GM12872 (cell line): ENCODE measurements at regions not wholly inside any gene's neighbourhood (a gene's known extent, or its start where the extent isn't known, plus 50 kb on each side); places are given as distances from the start of the nearest gene placed in this dataset.

Experiments
- TF ChIP-seq, protein P1 (sequence below): IDR thresholded peaks from 3 replicates; pipeline ENCODE4 v1.5.1; 2011; ENCODE audit warnings: low read depth, mild to moderate bottlenecking, low read length, moderate library complexity; ENCODE audit not compliant: insufficient read depth

DNA sequence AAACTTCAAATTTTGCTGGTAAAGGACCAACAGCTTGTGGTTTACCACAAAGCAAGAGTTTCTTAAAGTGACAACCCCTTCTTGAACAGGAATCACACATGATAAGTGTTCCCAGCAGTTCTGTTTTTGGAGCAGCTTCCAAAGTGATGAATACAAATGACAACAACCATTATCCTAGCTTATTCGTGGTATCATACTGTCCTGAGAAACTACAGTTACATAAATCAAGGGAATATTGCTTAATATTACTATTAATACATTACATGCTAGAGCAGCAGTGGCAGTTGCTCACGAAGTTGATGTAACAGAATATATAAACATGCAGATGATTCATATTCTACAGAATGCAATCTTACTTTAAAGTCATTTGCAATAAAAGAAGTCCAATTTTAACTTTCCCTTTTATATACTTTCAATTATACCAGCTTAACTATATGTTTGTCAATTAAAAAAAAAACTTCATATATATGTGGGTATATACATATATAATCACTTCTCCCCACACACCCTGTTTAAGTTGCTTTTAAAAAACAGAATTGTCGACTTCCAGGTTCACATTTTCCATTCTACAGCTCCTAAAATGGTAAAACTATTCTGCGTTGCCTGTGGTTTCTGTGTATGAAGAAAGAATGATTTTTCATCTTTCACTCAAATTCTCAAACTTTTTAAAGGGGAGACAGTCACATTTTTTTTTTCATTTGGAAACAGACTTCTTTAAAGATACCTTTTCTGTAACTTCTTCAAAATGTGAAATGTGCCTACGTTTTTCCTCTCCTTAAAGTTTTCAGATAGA lies 713.6 kb downstream of the TDRD15 start:
- TF ChIP-seq, protein P1, sequence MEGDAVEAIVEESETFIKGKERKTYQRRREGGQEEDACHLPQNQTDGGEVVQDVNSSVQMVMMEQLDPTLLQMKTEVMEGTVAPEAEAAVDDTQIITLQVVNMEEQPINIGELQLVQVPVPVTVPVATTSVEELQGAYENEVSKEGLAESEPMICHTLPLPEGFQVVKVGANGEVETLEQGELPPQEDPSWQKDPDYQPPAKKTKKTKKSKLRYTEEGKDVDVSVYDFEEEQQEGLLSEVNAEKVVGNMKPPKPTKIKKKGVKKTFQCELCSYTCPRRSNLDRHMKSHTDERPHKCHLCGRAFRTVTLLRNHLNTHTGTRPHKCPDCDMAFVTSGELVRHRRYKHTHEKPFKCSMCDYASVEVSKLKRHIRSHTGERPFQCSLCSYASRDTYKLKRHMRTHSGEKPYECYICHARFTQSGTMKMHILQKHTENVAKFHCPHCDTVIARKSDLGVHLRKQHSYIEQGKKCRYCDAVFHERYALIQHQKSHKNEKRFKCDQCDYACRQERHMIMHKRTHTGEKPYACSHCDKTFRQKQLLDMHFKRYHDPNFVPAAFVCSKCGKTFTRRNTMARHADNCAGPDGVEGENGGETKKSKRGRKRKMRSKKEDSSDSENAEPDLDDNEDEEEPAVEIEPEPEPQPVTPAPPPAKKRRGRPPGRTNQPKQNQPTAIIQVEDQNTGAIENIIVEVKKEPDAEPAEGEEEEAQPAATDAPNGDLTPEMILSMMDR: no peak

DNA sequence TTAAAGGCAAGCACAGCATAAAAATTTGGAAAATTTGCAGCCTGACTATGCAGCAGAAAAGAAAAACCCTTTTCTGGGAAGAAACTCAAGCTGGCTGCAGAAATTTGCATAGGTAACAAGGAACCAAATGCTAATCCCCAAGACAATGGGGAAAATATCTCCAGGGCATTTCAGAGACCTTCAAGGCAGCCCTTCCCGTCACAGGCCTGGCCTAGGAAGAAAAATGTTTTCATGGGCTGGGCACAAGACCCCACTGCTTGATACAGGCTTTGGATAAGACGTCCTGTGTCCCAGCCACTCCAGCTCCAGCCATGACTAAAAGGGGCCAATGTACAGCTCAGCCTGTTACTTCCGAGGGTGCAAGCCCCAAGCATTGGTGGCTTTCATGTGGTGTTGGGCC lies 717.6 kb downstream of the TDRD15 start:
- TF ChIP-seq, protein P1: no peak

DNA sequence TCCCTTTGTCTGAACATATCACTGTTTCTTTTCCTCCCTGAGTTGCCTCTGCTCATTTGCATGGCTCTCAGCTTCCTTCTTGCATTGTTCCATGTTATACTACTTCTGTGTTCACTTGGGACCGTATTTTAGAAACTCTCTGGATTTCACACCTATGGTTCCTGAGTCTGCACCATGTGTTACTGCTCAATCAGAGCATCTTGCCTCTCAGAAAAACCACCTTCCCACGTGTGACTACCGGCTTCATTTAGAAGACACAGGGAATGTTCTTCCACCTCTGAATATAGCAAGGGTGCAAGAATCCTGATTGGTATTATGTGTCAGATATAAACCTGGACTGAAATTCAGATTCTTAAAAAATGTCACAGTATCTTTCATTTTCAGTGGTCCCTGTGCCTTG lies 731.2 kb downstream of the TDRD15 start:
- TF ChIP-seq, protein P1: no peak

DNA sequence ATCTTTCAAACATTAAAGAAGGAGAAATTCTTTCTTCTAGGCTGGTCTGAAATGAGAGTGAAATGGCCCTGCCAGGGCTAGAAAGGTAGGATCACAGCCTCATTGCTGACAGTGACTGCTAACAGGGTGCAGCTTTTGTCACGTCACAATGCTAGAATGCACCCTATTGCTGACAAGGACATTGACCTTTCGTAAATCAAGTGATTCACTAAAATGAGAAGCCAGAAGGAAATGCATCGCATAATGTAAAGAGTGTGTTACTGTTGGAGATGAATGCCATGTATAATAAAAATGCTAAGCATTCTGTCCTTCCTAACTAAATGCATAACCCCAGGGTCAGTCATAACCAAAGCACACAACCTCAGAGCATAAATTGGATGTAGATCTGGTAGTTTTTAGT lies 732.9 kb downstream of the TDRD15 start:
- TF ChIP-seq, protein P1: no peak

DNA sequence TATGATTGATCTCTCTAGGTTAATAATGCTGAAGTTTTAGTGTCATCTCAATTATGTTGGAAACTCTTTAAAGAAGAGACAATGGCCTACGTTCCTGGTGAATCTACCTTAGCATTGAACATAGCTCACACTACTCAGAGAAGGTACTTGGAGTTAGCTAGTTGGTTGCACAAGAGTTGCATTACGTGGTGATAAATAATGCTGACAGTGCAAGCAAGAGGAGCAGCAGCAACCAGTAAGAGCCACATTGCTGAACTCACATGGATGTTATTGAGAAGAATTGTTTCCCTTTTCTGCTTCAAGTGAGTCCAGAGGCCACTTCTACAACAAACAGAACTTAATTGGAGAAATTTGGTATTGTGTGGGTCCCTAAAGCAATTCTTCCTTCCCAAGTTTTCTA lies 737.1 kb downstream of the TDRD15 start:
- TF ChIP-seq, protein P1: no peak

DNA sequence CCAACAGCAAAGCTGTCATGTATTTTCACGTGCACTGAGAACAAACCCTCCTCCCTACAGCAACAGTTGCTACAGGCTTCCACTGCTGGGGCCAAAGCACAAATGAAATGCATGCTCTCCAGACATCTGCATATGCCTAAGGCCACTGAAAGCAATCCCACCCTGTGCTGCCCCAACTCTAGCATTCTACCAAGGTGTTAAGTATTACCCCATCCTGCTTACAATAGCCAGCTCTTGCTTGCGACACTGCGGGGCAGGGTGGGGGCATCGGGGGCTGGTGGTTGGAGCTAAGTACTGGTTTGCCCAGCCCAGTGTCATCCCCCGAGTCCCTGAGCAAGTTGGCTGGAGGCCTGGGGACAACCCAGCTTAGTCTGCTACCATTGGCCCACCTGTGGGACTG lies 742.5 kb downstream of the TDRD15 start:
- TF ChIP-seq, protein P1: no peak

DNA sequence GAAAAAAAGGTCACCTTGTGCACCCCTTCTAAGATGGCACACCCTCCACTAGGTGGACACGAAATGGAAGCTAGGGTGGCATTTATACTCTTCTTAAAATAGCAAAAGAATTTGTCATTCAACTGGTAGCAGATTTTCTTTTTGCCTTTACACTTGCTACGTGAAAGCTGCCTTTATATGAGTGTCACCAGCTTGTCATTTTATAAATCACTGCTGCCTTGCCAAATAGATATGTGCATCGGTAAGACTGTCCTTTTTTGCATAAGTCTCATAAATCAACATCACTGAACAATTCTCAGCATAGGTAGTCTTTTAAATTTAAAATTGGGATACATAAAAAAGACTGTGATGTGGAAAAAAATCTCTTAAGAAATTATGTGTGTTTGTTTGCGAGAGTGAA lies 764.1 kb downstream of the TDRD15 start:
- TF ChIP-seq, protein P1: no peak

DNA sequence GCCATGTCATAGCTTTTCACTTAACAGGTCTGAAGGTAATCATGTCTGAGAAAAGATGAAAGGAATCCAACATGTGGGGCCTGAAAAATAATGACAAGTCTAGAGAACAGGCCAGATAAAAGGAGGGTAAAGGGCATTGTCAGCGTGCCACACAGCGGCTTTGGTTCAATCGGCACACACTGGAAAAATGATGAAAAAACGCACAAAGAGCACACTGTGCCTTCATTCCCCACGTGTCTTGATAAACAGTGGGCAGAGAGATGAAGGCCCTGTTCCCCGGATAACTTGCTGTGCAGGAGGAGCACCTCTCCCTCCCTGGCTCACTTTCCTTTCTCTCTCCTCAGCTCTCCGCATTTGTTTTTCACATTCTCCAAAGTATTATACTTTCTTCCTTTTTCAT lies 766.3 kb downstream of the TDRD15 start:
- TF ChIP-seq, protein P1: no peak
